Kidney (tissue), 13 donors: ENCODE measurements at regions not wholly inside any gene's neighbourhood (a gene's known extent, or its start where the extent isn't known, plus 50 kb on each side); places are given as distances from the start of the nearest gene placed in this dataset.
A peak's percentile ranks its signal among the peaks of the same experiment; 100 is the strongest.

ENCODE experiments used
- DNase-seq, 5 donors: peaks; one replicate each; pipeline ENCODE4 v3.0.0-alpha.2; 2013 to 2020
- FAIRE-seq: peaks from 2 replicates; lab custom pipeline; 2012; peaks lifted over from hg19 to GRCh38; lab: Jason Lieb, UNC
- H3K27ac ChIP-seq, 2 donors: one replicate each; pipeline ENCODE4 v1.7.0; 2013; ENCODE audit warnings: low read depth in 2 of 2, low read length in 2 of 2, inconsistent platforms in 1 of 2
- H3K27me3 ChIP-seq: one replicate; pipeline ENCODE4 v1.7.1; 2013; ENCODE audit warnings: low read length, inconsistent platforms; ENCODE audit not compliant: control insufficient read depth, insufficient read depth
- H3K36me3 ChIP-seq, 3 donors: one replicate each; pipeline versions ENCODE4 v1.7.0 to v1.7.1; 2013; ENCODE audit warnings: low read length in 3 of 3, control low read depth in 1 of 3, inconsistent platforms in 1 of 3; ENCODE audit not compliant: insufficient read depth in 3 of 3, control insufficient read depth in 2 of 3
- H3K4me1 ChIP-seq, 3 donors: one replicate each; pipeline versions ENCODE4 v1.7.0 to v1.7.1; 2013; ENCODE audit warnings: low read length in 3 of 3, inconsistent platforms in 1 of 3, low read depth in 1 of 3; ENCODE audit not compliant: control insufficient read depth in 2 of 3, insufficient read depth in 2 of 3
- H3K4me3 ChIP-seq, 3 donors: one replicate each; pipeline versions ENCODE4 v1.7.0 to v1.8.1; 2013; ENCODE audit warnings: low read length in 3 of 3, control low read depth in 1 of 3, inconsistent platforms in 1 of 3
- H3K9ac ChIP-seq, 3 donors: one replicate each; pipeline versions ENCODE4 v1.7.0 to v1.7.1; 2013; ENCODE audit warnings: low read length in 3 of 3, control low read depth in 1 of 3, inconsistent platforms in 1 of 3
- H3K9me3 ChIP-seq, 3 donors: one replicate each; pipeline versions ENCODE4 v1.7.0 to v1.7.1; 2013; ENCODE audit warnings: low read length in 3 of 3, control low read depth in 1 of 3, inconsistent platforms in 1 of 3; ENCODE audit not compliant: control insufficient read depth in 2 of 3, insufficient read depth in 1 of 3
- CTCF ChIP-seq: IDR thresholded peaks from 3 replicates; pipeline ENCODE4 v1.5.1; 2012; ENCODE audit warnings: mild to moderate bottlenecking, moderate library complexity, borderline replicate concordance; ENCODE audit not compliant: insufficient read depth; ENCODE audit errors: extremely low read depth
- intact Hi-C: fragments of 100-400 bp; cut with DNase I; formaldehyde crosslinking; loops from one replicate; pipeline ENCODE4 v1.11.1; 2022
- donor health status: control.
- donor health status: control.
- donor health status: control.
- donor health status: control.
- donor health status: control.
- donor health status: DM: yes; HTN: yes; CAD: no.
- donor health status: Normal renal cell carcinoma (clear cell type).

- H3K27me3 ChIP-seq: no peaks in the 10 kb centered on the region
- no peak overlapping the region for H3K27ac ChIP-seq
- peaks cover 0 to 2% (median 0%) of the 10 kb centered on the region in 3 donors for H3K9me3 ChIP-seq
- no peak overlapping the region for H3K4me3 ChIP-seq
- FAIRE-seq: no peak
- no peaks in the 10 kb centered on the region for H3K36me3 ChIP-seq
- no peaks in the 10 kb centered on the region for H3K4me1 ChIP-seq
- no peak for TF ChIP-seq CTCF
- intact Hi-C loops: no loop called here
- no peak for DNase-seq
- H3K9ac ChIP-seq: no peak overlapping the region
Measured at GRCh38 chr2:153106802-153107477, 371.6 kb downstream of the RPRM start.

GRCh38 chr2:153105829-153106578 is 372.6 kb downstream of the RPRM start:
- Histone ChIP-seq H3K9ac (no peak overlapping the region), H3K4me3 (no peak overlapping the region), H3K9me3 (peaks cover 0 to 6% (median 0%) of the 10 kb centered on the region in 3 donors), H3K4me1 (no peaks in the 10 kb centered on the region), H3K27me3 (no peaks in the 10 kb centered on the region), H3K36me3 (no peaks in the 10 kb centered on the region), H3K27ac (no peak overlapping the region)
- intact Hi-C loops: no loop called here
- no peak for FAIRE-seq
- no peak for DNase-seq
- TF ChIP-seq CTCF: no peak

- intact Hi-C loops: no loop called here
- H3K9ac ChIP-seq: no peak overlapping the region
- no peak overlapping the region for H3K27ac ChIP-seq
- no peak for TF ChIP-seq CTCF
- H3K27me3 ChIP-seq: no peaks in the 10 kb centered on the region
- H3K4me3 ChIP-seq: no peak overlapping the region
- FAIRE-seq (no peak), DNase-seq (peak in 2 of 5 donors; percentile 53 to 65)
- H3K36me3 ChIP-seq: no peaks in the 10 kb centered on the region
- no peaks in the 10 kb centered on the region for H3K4me1 ChIP-seq
- H3K9me3 ChIP-seq: peaks cover 0 to 6% (median 0%) of the 10 kb centered on the region in 3 donors
Measured at GRCh38 chr2:153101187-153101586, 377.4 kb downstream of the RPRM start.
